Endothelial cell of umbilical vein (primary cell): ENCODE measurements at regions not wholly inside any gene's neighbourhood (a gene's known extent, or its start where the extent isn't known, plus 50 kb on each side); places are given as distances from the start of the nearest gene placed in this dataset.

Experiments used
- BruUV-seq: library from RNA; stranded (reverse); fragments of 400-500 nt; replicated peaks from 2 replicates; lab custom pipeline; 2021; lab: Mats Ljungman, UMichigan
- CTCF ChIA-PET: fragments of 300-600, 350-600 bp; sonication (Branson Sonifier 250); formaldehyde crosslinking; loops from one replicate; lab custom pipeline; 2021; ENCODE audit warnings: antibody characterized with exemption, inconsistent platforms; lab: Charles Lee
- POLR2A ChIA-PET: fragments of 300-600, 350-600 bp; sonication (Branson Sonifier 250); formaldehyde crosslinking; loops from one replicate; lab custom pipeline; 2021; ENCODE audit warnings: antibody characterized with exemption, inconsistent platforms; lab: Charles Lee
- DNase-seq: peaks from one replicate; pipeline ENCODE4 v3.0.0-alpha.2; 2011; ENCODE audit warnings: low read depth, low spot score
- FAIRE-seq: peaks from 2 replicates; lab custom pipeline; 2011; peaks lifted over from hg19 to GRCh38; lab: Jason Lieb, UNC
- H2AFZ ChIP-seq: 2 replicates; pipeline ENCODE4 v1.6.0; 2012; ENCODE audit warnings: low read depth, low read length, control low read depth, inconsistent platforms
- H3K27ac ChIP-seq: 2 replicates; pipeline ENCODE4 v1.5.1; 2011; ENCODE audit warnings: low read depth, mild to moderate bottlenecking, control low read depth, low read length, moderate library complexity; ENCODE audit not compliant: insufficient read depth
- H3K27me3 ChIP-seq, 2 experiments: 2 replicates each; pipeline versions ENCODE4 v1.6.0 to v1.6.1; 2011; ENCODE audit warnings: low read length in 2 of 2, mixed read lengths in 1 of 2; ENCODE audit not compliant: control insufficient read depth in 2 of 2, insufficient read depth in 2 of 2
- H3K36me3 ChIP-seq, 2 experiments: 2 replicates in 1 of 2; 3 replicates in 1 of 2; pipeline ENCODE4 v1.5.1; 2011; ENCODE audit warnings: low read length in 2 of 2, mild to moderate bottlenecking in 1 of 2, moderate library complexity in 1 of 2; ENCODE audit not compliant: control insufficient read depth in 2 of 2, insufficient read depth in 2 of 2; ENCODE audit errors: extremely low read depth in 1 of 2
- H3K4me1 ChIP-seq: 3 replicates; pipeline ENCODE4 v1.5.1; 2011; ENCODE audit warnings: mild to moderate bottlenecking, low read length; ENCODE audit not compliant: control insufficient read depth, insufficient read depth; ENCODE audit errors: extremely low read depth
- H3K4me2 ChIP-seq: 2 replicates; pipeline ENCODE4 v1.6.1; 2011; ENCODE audit warnings: low read length, control low read depth, mixed read lengths; ENCODE audit not compliant: insufficient read depth
- H3K4me3 ChIP-seq, 3 experiments: fragments of 200-600 bp in 1 of 3; sonication (generic), shearing (Covaris generic) in 1 of 3; replicated peaks in 1 of 3; 2 replicates each; pipeline ENCODE4 v1.5.1; 2011 to 2016; ENCODE audit warnings: control low read depth in 3 of 3, low read length in 3 of 3, mild to moderate bottlenecking in 2 of 3, inconsistent platforms in 1 of 3, low read depth in 1 of 3, moderate library complexity in 1 of 3; ENCODE audit not compliant: insufficient read depth in 1 of 3
- H3K79me2 ChIP-seq: 2 replicates; pipeline ENCODE4 v1.6.0; 2012; ENCODE audit warnings: low read length, inconsistent platforms; ENCODE audit not compliant: control insufficient read depth, insufficient read depth
- H3K9ac ChIP-seq: replicated peaks from 2 replicates; pipeline ENCODE3; 2011; ENCODE audit warnings: low read length, control low read depth; ENCODE audit not compliant: insufficient read depth; ENCODE audit errors: extremely low read depth
- H3K9me1 ChIP-seq: replicated peaks from 3 replicates; pipeline ENCODE4 v1.6.0; 2011; ENCODE audit warnings: mild to moderate bottlenecking, low read length; ENCODE audit not compliant: control insufficient read depth, insufficient read depth; ENCODE audit errors: extremely low read depth
- H3K9me3 ChIP-seq: replicated peaks from 2 replicates; pipeline ENCODE4 v1.5.1; 2012; ENCODE audit warnings: low read length, inconsistent platforms; ENCODE audit not compliant: control insufficient read depth, insufficient read depth
- H4K20me1 ChIP-seq: replicated peaks from 2 replicates; pipeline ENCODE3; 2011; ENCODE audit warnings: mild to moderate bottlenecking, low read length; ENCODE audit not compliant: control insufficient read depth, insufficient read depth; ENCODE audit errors: extremely low read depth
- CTCF ChIP-seq, 2 donors: IDR thresholded peaks; 1 replicate in 1 of 2; 2 replicates in 1 of 2; pipeline ENCODE4 v1.5.1; 2011; ENCODE audit warnings: low read length in 2 of 2, mild to moderate bottlenecking in 2 of 2, moderate library complexity in 2 of 2, control low read depth in 1 of 2, inconsistent platforms in 1 of 2, low read depth in 1 of 2; ENCODE audit not compliant: insufficient read depth in 1 of 2; ENCODE audit errors: extremely low read depth in 1 of 2
- EZH2 ChIP-seq: IDR thresholded peaks from 2 replicates; pipeline ENCODE4 v1.6.1; 2012; ENCODE audit warnings: borderline replicate concordance, low read depth, mild to moderate bottlenecking, moderate library complexity, low read length, inconsistent platforms; ENCODE audit not compliant: severe bottlenecking
- FOS ChIP-seq: IDR thresholded peaks from 2 replicates; pipeline ENCODE4 v1.6.1; 2011; ENCODE audit warnings: mild to moderate bottlenecking, low read length, moderate library complexity, borderline replicate concordance; ENCODE audit not compliant: insufficient read depth
- GATA2 ChIP-seq: IDR thresholded peaks from 2 replicates; pipeline ENCODE4 v1.7.0; 2011; ENCODE audit warnings: low read depth, mild to moderate bottlenecking, moderate library complexity, mixed read lengths, low read length; ENCODE audit not compliant: insufficient read length, insufficient read depth
- JUN ChIP-seq: IDR thresholded peaks from 2 replicates; pipeline ENCODE4 v1.6.1; 2011; ENCODE audit warnings: borderline replicate concordance, low read depth; ENCODE audit not compliant: insufficient read length, insufficient read depth
- MAX ChIP-seq: IDR thresholded peaks from 2 replicates; pipeline ENCODE4 v1.6.1; 2011; ENCODE audit not compliant: insufficient read depth, insufficient read length
- MYC ChIP-seq: IDR thresholded peaks from one replicate; pipeline ENCODE4 v1.6.1; 2011; ENCODE audit warnings: mild to moderate bottlenecking, low read depth, low read length
- POLR2A ChIP-seq: IDR thresholded peaks from 2 replicates; pipeline ENCODE4 v1.6.1; 2012; ENCODE audit warnings: low read depth, mild to moderate bottlenecking, control low read depth, low read length
- POLR2AphosphoS5 ChIP-seq: IDR thresholded peaks from 2 replicates; pipeline ENCODE4 v1.6.1; 2012; ENCODE audit warnings: low read depth, mild to moderate bottlenecking, control low read depth, low read length, moderate library complexity; ENCODE audit not compliant: insufficient read depth
- dilution Hi-C: fragments of 300-500 bp; cut with MboI; formaldehyde crosslinking; loops from one replicate; pipeline ENCODE4 v1.15.0; 2019; ENCODE audit warnings: low sequenced_read_pairs; ENCODE audit not compliant: extremely low pct_ligation_motif_present
- intact Hi-C: fragments of 100-400 bp; cut with micrococcal nuclease; formaldehyde crosslinking; loops from one replicate; pipeline ENCODE4 v1.10.0; 2022

- Histone ChIP-seq H3K36me3 (no peaks in the 10 kb centered on the region), H3K4me2 (no peak overlapping the region), H3K9ac (no peak overlapping the region), H3K4me1 (no peaks in the 10 kb centered on the region), H3K4me3 (no peak overlapping the region), H4K20me1 (no peaks in the 10 kb centered on the region), H3K79me2 (no peaks in the 10 kb centered on the region), H3K27me3 (no peaks in the 10 kb centered on the region), H3K27ac (no peak overlapping the region), H2AFZ (no peak overlapping the region), H3K9me1 (no peaks in the 10 kb centered on the region), H3K9me3 (peaks cover 3% of the 10 kb centered on the region)
- no peak for TF ChIP-seq FOS
- no peak for FAIRE-seq
- CTCF ChIA-PET: no interaction called here
- intact Hi-C loops: no loop called here
- no peak for DNase-seq
- no TSS peak for BruUV-seq
- dilution Hi-C loops: no loop called here
- POLR2A ChIA-PET: no interaction called here
These were observed 384.9 kb downstream of the SHANK2 start for GRCh38 chr11:70867281-70868047.

GRCh38 chr11:70868341-70868885, 384.0 kb downstream of the SHANK2 start:
- Histone ChIP-seq H3K9me3 (peaks cover 3% of the 10 kb centered on the region), H3K36me3 (no peaks in the 10 kb centered on the region), H3K79me2 (no peaks in the 10 kb centered on the region), H3K27me3 (no peaks in the 10 kb centered on the region), H3K4me2 (no peak overlapping the region), H3K27ac (no peak overlapping the region), H4K20me1 (no peaks in the 10 kb centered on the region), H3K9ac (no peak overlapping the region), H2AFZ (no peak overlapping the region), H3K4me3 (no peak overlapping the region), H3K4me1 (no peaks in the 10 kb centered on the region), H3K9me1 (no peaks in the 10 kb centered on the region)
- no peak for DNase-seq
- POLR2A ChIA-PET: no interaction called here
- dilution Hi-C loops (no loop called here), intact Hi-C loops (no loop called here)
- no TSS peak for BruUV-seq
- TF ChIP-seq EZH2: no peak
- no peak for TF ChIP-seq POLR2A
- no peak for TF ChIP-seq CTCF (IDR thresholded peaks at IDR 0.05; ENCODE audit: extremely low read depth in 1 of 2, insufficient read depth in 1 of 2, low read depth in 1 of 2, low read length in 2 of 2)
- no peak for TF ChIP-seq JUN
- no peak for TF ChIP-seq FOS
- no peak for TF ChIP-seq MAX
- no peak for TF ChIP-seq GATA2
- no peak for TF ChIP-seq MYC
- TF ChIP-seq POLR2AphosphoS5: no peak
- no peak for FAIRE-seq
- CTCF ChIA-PET: no interaction called here
